ENCODE measurements at regions not wholly inside any gene's neighbourhood (a gene's known extent, or its start where the extent isn't known, plus 50 kb on each side); places are given as distances from the start of the nearest gene placed in this dataset.
"Not testable (repeated sequence)": the region's sequence is repeated elsewhere in the genome, so short reads cannot be mapped to it uniquely, and the experiment has no call there.

DNA sequence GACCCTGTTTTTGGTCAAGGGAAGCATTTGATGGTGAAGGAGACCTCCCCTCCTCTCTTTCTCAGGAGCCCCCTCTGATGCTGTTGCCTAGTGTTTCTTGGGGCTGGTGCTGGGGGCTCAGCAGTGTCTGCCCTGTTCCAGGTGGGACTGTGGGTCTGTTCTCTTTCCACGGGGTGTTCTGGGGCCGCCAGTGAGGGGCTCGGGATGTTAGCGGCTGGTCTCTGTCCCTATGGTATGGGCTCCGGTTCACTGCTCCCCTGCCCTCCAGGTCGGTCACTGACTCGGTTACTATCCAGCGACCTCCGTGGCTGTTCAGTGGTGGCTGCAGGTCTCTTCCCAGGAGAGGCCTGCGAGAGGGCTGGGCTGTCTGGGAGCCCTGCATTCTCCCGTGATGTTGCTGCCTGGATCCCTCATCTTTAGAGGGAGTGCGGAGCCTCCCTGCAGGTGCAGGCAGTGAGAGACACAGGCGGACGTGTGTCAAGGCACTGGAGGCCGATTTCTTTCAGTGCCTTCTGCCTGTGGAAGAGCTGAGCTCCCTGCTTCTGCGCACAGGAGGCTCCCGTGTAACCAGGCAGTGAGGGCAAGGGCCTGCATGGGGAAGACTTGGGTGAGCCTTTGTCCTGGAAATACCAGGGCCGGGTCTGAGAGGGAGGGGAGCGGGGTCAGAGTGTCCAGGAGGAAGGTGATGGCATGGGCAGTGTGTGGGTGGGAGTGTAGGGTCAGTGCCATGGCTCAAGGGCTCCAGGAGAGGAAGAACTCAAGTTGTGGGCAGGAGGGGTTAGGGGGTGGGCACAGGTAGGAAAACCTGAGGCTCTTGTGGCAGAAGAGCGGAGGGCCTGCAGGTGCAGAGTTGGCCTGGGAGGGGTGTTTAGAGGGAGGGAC lies 362.6 kb downstream of the TMEM121 start:
- no peak overlapping the region for H3K4me3 ChIP-seq (replicated peaks; ENCODE audit: low read depth, low read length)
- TF ChIP-seq, protein P1, sequence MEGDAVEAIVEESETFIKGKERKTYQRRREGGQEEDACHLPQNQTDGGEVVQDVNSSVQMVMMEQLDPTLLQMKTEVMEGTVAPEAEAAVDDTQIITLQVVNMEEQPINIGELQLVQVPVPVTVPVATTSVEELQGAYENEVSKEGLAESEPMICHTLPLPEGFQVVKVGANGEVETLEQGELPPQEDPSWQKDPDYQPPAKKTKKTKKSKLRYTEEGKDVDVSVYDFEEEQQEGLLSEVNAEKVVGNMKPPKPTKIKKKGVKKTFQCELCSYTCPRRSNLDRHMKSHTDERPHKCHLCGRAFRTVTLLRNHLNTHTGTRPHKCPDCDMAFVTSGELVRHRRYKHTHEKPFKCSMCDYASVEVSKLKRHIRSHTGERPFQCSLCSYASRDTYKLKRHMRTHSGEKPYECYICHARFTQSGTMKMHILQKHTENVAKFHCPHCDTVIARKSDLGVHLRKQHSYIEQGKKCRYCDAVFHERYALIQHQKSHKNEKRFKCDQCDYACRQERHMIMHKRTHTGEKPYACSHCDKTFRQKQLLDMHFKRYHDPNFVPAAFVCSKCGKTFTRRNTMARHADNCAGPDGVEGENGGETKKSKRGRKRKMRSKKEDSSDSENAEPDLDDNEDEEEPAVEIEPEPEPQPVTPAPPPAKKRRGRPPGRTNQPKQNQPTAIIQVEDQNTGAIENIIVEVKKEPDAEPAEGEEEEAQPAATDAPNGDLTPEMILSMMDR (IDR thresholded peaks at IDR 0.05; ENCODE audit: low read depth, low read length, missing control alignments), result no peak
- DNase-seq (ENCODE audit: extremely low read depth, low read depth), result no peak

DNA sequence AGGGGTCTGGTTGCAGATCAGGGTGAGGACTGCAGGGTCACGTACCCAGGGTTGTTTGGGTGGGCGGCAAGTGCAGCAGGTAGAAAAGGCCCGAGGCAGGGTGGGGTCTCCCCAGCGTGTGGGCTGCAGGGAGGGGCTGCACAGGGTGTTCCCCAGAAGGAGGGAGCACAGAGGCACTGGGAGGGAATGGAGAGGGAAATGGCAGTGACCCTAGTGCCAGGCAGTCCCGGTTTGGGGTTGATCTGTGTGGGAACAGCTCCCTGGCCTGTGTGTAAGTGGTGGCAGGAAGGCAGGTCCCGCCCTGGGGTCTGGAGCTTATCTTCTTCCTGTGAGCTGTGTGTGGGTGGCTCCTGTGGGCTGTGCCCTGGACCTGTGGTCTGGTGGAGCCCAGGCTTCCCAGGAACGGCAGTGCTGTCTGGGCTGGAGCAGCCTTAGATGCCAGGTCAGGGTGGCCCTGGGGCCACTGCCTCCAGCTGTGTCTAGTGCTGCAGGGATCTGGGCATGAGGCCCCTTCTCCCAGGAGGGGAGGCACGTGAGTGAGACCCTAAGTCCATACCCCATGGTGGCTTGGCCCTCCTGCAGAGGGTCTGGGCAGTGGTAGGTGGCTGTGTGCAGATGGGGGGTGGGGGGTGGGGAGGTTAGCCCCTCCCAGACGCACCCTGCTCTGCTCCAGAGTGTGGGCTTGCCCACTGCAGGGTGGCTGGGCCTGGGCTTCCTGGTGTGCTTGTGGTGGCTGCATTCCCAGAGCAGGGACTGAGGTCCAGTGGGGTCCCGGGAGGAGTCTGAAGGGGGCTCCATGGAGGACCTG lies 363.5 kb downstream of the TMEM121 start:
- TF ChIP-seq, protein P1 (IDR thresholded peaks at IDR 0.05; ENCODE audit: low read depth, low read length, missing control alignments), result no peak
- DNase-seq (ENCODE audit: extremely low read depth, low read depth), result no peak
- no peak overlapping the region for H3K4me3 ChIP-seq (replicated peaks; ENCODE audit: low read depth, low read length)

DNA sequence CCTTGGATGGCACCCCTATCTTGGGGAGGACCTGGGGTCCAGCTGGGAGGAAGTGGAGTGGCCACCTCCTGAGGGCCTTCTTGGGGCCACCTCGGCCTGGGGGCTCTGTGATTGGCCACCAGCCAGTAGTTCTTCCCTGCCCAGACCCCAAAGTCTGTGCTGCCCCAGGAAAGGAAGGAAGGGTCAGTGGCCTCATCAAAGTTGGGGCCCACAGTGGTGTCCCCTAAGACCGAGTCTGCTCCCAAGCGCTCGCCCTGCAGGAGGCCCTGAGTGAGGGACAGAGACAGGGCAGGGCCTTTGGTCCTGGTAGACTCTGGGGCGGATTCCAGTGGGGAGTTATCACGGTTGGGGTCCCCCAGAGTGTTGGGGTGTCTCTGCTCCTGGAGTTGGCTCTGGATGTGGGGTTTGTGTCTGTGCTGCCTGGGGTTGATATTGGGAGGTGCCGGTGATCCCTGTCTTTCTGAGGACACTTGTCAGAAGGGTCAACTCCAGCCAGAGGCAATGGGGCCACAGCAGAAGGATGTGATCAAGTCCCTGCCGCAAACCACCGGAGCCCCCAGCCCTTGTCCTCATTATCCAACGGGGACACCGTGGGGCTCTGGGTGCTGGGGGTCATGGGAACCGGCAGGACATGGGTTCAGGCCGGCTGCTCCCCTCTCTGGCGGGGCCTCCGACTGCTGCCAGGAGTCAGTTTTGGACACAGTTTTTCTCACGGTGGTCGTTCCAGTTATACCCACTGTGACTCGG lies 364.3 kb downstream of the TMEM121 start:
- TF ChIP-seq, protein P1 (IDR thresholded peaks at IDR 0.05; ENCODE audit: low read depth, low read length, missing control alignments), result no peak
- no peak overlapping the region for H3K4me3 ChIP-seq (replicated peaks; ENCODE audit: low read depth, low read length)
- DNase-seq (ENCODE audit: extremely low read depth, low read depth), result no peak

DNA sequence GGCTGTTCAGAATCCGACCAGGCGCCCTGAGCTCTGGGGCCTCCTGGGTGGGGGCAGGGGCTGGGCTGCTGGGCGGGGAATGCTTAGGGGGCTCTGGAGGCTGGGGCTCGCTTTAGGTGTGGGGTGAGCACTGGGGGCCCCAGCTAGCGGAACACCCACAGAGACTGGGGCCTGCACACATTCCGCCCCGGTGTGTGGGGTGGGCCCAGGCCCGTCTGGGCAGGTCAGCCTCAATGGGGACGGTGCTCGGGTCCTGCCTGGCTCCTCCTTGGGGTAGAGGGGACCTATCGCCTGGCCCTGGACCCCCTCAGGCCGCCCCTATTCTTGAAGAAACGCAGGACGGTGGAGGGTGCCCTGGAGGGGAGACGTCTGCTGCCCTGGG lies 364.8 kb downstream of the TMEM121 start:
- no peak for DNase-seq (ENCODE audit: extremely low read depth, low read depth)
- H3K4me3 ChIP-seq (replicated peaks; ENCODE audit: low read depth, low read length), result no peak overlapping the region
- TF ChIP-seq, protein P1 (IDR thresholded peaks at IDR 0.05; ENCODE audit: low read depth, low read length, missing control alignments), result no peak

DNA sequence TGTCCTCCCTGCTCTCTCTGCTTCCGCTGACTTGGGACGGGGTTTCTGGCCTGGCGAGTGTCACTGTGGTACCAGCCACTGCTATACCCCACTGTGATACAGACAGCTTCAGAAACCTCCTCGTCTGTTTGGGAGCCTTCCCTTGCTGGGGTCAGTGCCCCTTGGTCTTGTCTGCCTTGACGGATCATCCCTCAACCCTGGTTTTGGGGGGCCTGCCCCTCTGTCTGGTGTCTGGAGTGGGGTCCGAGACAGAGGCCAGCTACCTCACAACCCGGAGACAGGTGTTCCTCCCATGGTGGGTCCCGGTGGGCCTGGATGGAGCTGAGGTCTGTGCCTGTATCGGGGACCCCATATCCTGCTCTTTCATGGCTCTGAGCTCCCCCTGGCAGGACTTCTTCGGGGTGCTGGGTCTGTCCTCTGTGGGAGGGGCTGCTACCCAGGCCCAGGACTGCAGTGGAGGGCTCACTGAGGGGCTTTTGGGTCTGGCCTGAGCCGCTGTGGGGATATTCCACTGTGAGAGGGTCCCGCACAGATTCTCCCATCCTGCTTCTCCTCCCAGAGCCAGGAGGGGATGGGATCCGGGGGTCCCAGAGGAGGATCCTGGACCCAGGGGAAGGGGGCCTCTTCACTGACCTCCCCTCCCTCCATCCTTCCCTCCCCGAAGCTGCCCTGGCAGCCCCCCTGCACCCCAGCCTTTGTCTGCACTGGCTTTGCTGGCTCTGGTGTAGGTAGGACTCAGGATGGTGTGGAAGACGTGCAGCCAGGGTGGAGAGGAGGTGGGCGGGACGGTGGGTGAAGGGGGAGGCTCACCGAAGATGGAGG lies 365.5 kb downstream of the TMEM121 start:
- DNase-seq (ENCODE audit: extremely low read depth, low read depth), result no peak
- TF ChIP-seq, protein P1 (IDR thresholded peaks at IDR 0.05; ENCODE audit: low read depth, low read length, missing control alignments), result no peak
- H3K4me3 ChIP-seq (replicated peaks; ENCODE audit: low read depth, low read length), result no peak overlapping the region

DNA sequence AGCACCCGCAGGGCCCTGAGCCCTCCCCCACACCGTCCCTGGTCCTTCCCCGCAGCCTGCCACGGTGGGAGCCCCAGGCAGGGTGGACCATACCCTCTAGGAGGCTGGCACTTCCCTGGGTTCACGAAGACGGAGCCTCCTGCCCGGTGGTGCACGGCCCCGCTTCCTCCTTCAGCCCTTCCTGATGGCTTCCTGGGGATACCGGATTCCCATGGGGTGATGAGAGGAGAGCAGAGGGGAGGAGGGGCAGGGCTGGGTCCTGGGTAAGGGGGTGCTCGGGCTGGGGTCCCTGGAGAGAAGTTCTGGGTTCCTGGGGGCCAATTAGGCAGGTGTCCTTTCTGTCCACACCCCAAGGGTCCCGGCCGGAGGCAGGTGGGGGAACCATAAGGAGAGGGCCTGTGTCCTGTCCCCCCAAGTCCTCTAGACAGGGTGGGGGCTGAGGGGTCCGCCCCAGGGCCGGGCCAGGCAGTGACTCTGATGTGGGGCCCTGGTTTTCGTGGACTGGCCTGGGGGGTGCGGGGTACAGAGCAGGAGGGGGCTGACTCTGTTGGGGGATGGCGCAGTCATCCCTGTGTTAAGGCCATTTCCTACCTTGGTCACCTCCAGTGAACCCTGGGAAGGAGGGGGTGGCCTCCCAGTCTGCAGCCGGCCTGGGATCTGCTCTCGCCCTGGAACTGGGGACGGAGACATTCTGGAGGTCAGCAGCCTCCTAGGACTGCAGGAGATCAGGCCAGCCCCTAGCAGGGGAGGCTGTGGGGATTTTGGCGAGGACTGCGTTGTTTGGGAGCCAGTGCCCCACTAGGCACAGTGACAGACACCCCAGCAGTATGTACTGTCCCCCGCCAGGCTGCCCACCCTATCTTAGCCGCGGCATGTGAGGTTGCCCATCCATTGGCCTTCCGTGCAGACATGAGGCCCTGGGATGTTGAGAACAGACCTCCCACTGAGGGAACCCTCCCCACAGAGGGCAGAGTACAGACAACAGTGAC lies 366.4 kb downstream of the TMEM121 start:
- H3K4me3 ChIP-seq (replicated peaks; ENCODE audit: low read depth, low read length); DNase-seq (ENCODE audit: extremely low read depth, low read depth): not testable (repeated sequence)

DNA sequence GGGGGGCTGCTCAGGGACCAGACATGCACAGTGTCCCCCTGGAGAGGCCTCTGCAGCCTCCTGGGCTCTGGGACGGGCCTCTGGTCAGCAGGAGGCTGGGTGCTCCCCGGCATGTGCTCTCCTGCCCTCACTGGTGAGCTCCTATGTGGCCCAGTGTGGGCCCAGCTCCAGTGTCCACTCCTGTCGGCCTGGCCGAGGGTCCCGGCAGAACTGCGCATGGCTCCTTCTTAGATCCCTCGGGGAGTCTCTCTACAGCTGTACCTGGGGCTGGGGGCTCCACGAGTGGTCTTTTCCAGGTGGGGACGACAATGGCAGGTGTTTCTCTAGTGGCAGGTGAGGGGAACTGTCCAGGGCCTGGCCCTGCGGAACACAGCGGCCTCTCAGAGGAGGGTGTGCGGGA lies 367.3 kb downstream of the TMEM121 start:
- H3K4me3 ChIP-seq (replicated peaks; ENCODE audit: low read depth, low read length); DNase-seq (ENCODE audit: extremely low read depth, low read depth): not testable (repeated sequence)

Measured in HFF-Myc (cell line).